ENCODE measurements at regions not wholly inside any gene's neighbourhood (a gene's known extent, or its start where the extent isn't known, plus 50 kb on each side); places are given as distances from the start of the nearest gene placed in this dataset.

GRCh38 chr13:67285611-67286010, 55.5 kb upstream of the PCDH9 start:
- ATAC-seq, result no peak
- no peak for TF ChIP-seq ZFP30 (CRISPR knock-in tag; IDR thresholded peaks at IDR 0.05)
- no peak for TF ChIP-seq ZFP3 (CRISPR knock-in tag; IDR thresholded peaks at IDR 0.05)
- TF ChIP-seq TOX (CRISPR knock-in tag; IDR thresholded peaks at IDR 0.05; ENCODE audit: borderline replicate concordance), result no peak
- no peak for TF ChIP-seq CREB5 (CRISPR knock-in tag; IDR thresholded peaks at IDR 0.05; ENCODE audit: low read depth)
- TF ChIP-seq ZNF565 (CRISPR knock-in tag; conservative IDR thresholded peaks at IDR 0.05; ENCODE audit: low read depth), result no peak
- no peak for TF ChIP-seq BACH2 (CRISPR knock-in tag; IDR thresholded peaks at IDR 0.05; ENCODE audit: borderline replicate concordance)
- no peak for TF ChIP-seq GLIS3 (CRISPR knock-in tag; IDR thresholded peaks at IDR 0.05)
- TF ChIP-seq PATZ1 (CRISPR knock-in tag; IDR thresholded peaks at IDR 0.05; ENCODE audit: borderline replicate concordance), result no peak
- TF ChIP-seq ARNTL (CRISPR knock-in tag; IDR thresholded peaks at IDR 0.05; ENCODE audit: borderline replicate concordance, low read depth), result no peak
- no peak for TF ChIP-seq OSR1 (CRISPR knock-in tag; IDR thresholded peaks at IDR 0.05)
- TF ChIP-seq SNAI2 (CRISPR knock-in tag; IDR thresholded peaks at IDR 0.05), result no peak
- TF ChIP-seq CSRNP3 (CRISPR knock-in tag; IDR thresholded peaks at IDR 0.05), result no peak
- no peak for TF ChIP-seq ESRRG (CRISPR knock-in tag; IDR thresholded peaks at IDR 0.05)
- no peak for TF ChIP-seq ISL1 (CRISPR knock-in tag; IDR thresholded peaks at IDR 0.05)
- TF ChIP-seq ZNF70 (CRISPR knock-in tag; IDR thresholded peaks at IDR 0.05), result no peak
- no peak for TF ChIP-seq RARB (CRISPR knock-in tag; IDR thresholded peaks at IDR 0.05)
- TF ChIP-seq TCF4 (CRISPR knock-in tag; IDR thresholded peaks at IDR 0.05; ENCODE audit: borderline replicate concordance), result no peak
- TF ChIP-seq ZNF8 (CRISPR knock-in tag; IDR thresholded peaks at IDR 0.05), result no peak
- no peak for TF ChIP-seq TSHZ2 (CRISPR knock-in tag; IDR thresholded peaks at IDR 0.05)

- peak; percentile 46; the same call in 2 of the 3 replicates for ATAC-seq
- TF ChIP-seq TOX (CRISPR knock-in tag; IDR thresholded peaks at IDR 0.05; ENCODE audit: borderline replicate concordance) (no peak), ZNF565 (CRISPR knock-in tag; conservative IDR thresholded peaks at IDR 0.05; ENCODE audit: low read depth) (no peak), CREB5 (CRISPR knock-in tag; IDR thresholded peaks at IDR 0.05; ENCODE audit: low read depth) (no peak), ESRRG (CRISPR knock-in tag; IDR thresholded peaks at IDR 0.05) (no peak), CSRNP3 (CRISPR knock-in tag; IDR thresholded peaks at IDR 0.05) (no peak), BACH2 (CRISPR knock-in tag; IDR thresholded peaks at IDR 0.05; ENCODE audit: borderline replicate concordance) (no peak), POU6F1 (CRISPR knock-in tag; IDR thresholded peaks at IDR 0.05; ENCODE audit: borderline replicate concordance, low read depth) (no peak), SNAI2 (CRISPR knock-in tag; IDR thresholded peaks at IDR 0.05) (no peak), ISL1 (CRISPR knock-in tag; IDR thresholded peaks at IDR 0.05) (no peak), OSR1 (CRISPR knock-in tag; IDR thresholded peaks at IDR 0.05) (no peak), GLIS3 (CRISPR knock-in tag; IDR thresholded peaks at IDR 0.05) (no peak), RARB (CRISPR knock-in tag; IDR thresholded peaks at IDR 0.05) (no peak), TCF4 (CRISPR knock-in tag; IDR thresholded peaks at IDR 0.05; ENCODE audit: borderline replicate concordance) (no peak)
Observed at GRCh38 chr13:67283637-67284036, 53.5 kb upstream of the PCDH9 start.
